K562 (cell line): ENCODE measurements at regions not wholly inside any gene's neighbourhood (a gene's known extent, or its start where the extent isn't known, plus 50 kb on each side); places are given as distances from the start of the nearest gene placed in this dataset.

Source experiments
- ARID1B ChIP-seq: fragments of 450-650 bp; IDR thresholded peaks from 2 replicates; pipeline ENCODE4 v1.6.1; 2016; ENCODE audit warnings: antibody characterized with exemption, mild to moderate bottlenecking, inconsistent platforms
- BRF2 ChIP-seq: IDR thresholded peaks from 3 replicates; pipeline ENCODE4 v1.6.1; 2011; ENCODE audit warnings: borderline replicate concordance, mild to moderate bottlenecking; ENCODE audit not compliant: insufficient read length, insufficient read depth
- CBFB ChIP-seq: sonication (generic); formaldehyde crosslinking; IDR thresholded peaks from 2 replicates; pipeline ENCODE4 v1.4.0; 2020; ENCODE audit warnings: mild to moderate bottlenecking, missing genetic modification reagents
- CEBPG ChIP-seq, 3 experiments: fragments of 200-800 bp in 1 of 3; sonication (Bioruptor generic) in 1 of 3; sonication (generic) in 1 of 3; formaldehyde crosslinking in 1 of 3; IDR thresholded peaks in 2 of 3; conservative IDR thresholded peaks in 1 of 3; 2 replicates each; pipeline versions ENCODE4 v1.6.1 to v1.8.0; 2016 to 2022; ENCODE audit warnings: missing compliant biosample characterization in 2 of 3, missing genetic modification characterization in 2 of 3, mild to moderate bottlenecking in 1 of 3, missing genetic modification reagents in 1 of 3
- ELF4 ChIP-seq: fragments of 450-650 bp; formaldehyde crosslinking; IDR thresholded peaks from 2 replicates; pipeline ENCODE4 v1.4.0; 2022; ENCODE audit warnings: missing genetic modification characterization
- MYC ChIP-seq, 2 experiments: fragments of 250-450 bp in 1 of 2; sonication (Bioruptor Pico) in 1 of 2; IDR thresholded peaks; 2 replicates each; pipeline versions ENCODE4 v1.5.1 to v1.6.1; 2012 to 2021; ENCODE audit warnings: low read depth in 2 of 2, borderline replicate concordance in 1 of 2, improper control_type of control experiment in 1 of 2, low read length in 1 of 2, mild to moderate bottlenecking in 1 of 2, moderate library complexity in 1 of 2
- NONO ChIP-seq, 2 experiments: fragments of 200-400 bp in 1 of 2; fragments of 450-650 bp in 1 of 2; formaldehyde crosslinking in 1 of 2; IDR thresholded peaks; 2 replicates each; pipeline ENCODE4 v1.6.1; 2017; ENCODE audit warnings: low read depth in 2 of 2, mild to moderate bottlenecking in 2 of 2, moderate library complexity in 2 of 2, low read length in 1 of 2
- THAP7 ChIP-seq: fragments of 250-450 bp; sonication (Bioruptor Pico); IDR thresholded peaks from 2 replicates; pipeline ENCODE4 v1.5.0; 2021
- ZFX ChIP-seq: sonication (generic); formaldehyde crosslinking; IDR thresholded peaks from 2 replicates; pipeline ENCODE4 v1.8.0; 2022; ENCODE audit warnings: mild to moderate bottlenecking, missing genetic modification reagents, moderate library complexity
- ZNF124 ChIP-seq: sonication (generic); formaldehyde crosslinking; IDR thresholded peaks from 2 replicates; pipeline ENCODE4 v1.8.1; 2022; ENCODE audit warnings: missing genetic modification reagents
- ZNF583 ChIP-seq: fragments of 250-450 bp; sonication (Bioruptor Pico); IDR thresholded peaks from 2 replicates; pipeline ENCODE4 v1.4.0; 2020
- TF ChIP-seq, protein P1 (sequence below): sonication (generic); formaldehyde crosslinking; IDR thresholded peaks from 2 replicates; pipeline ENCODE4 v1.8.1; 2022; ENCODE audit warnings: missing genetic modification reagents
- TF ChIP-seq, protein P2 (sequence below): fragments of 450-650 bp; formaldehyde crosslinking; IDR thresholded peaks from 2 replicates; pipeline ENCODE4 v1.4.0; 2020; ENCODE audit warnings: mild to moderate bottlenecking, moderate library complexity
- TF ChIP-seq, protein P3 (sequence below): IDR thresholded peaks from 3 replicates; pipeline ENCODE4 v1.6.1; 2011; ENCODE audit warnings: borderline replicate concordance, mild to moderate bottlenecking, moderate library complexity; ENCODE audit not compliant: insufficient read length; ENCODE audit errors: extremely low read depth
- TF ChIP-seq, protein P4 (sequence below): fragments of 250-450 bp; sonication (Bioruptor Pico); IDR thresholded peaks from 2 replicates; pipeline ENCODE4 v1.4.0; 2020; ENCODE audit warnings: mild to moderate bottlenecking, moderate library complexity, borderline replicate concordance

GRCh38 chr16:85329059-85329812, 217.0 kb upstream of the CIBAR2 start (continued):
- TF ChIP-seq ZNF124 (CRISPR knock-in tag) = no peak
- TF ChIP-seq, protein P1, sequence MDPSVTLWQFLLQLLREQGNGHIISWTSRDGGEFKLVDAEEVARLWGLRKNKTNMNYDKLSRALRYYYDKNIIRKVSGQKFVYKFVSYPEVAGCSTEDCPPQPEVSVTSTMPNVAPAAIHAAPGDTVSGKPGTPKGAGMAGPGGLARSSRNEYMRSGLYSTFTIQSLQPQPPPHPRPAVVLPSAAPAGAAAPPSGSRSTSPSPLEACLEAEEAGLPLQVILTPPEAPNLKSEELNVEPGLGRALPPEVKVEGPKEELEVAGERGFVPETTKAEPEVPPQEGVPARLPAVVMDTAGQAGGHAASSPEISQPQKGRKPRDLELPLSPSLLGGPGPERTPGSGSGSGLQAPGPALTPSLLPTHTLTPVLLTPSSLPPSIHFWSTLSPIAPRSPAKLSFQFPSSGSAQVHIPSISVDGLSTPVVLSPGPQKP = no peak
- no peak for TF ChIP-seq NONO (IDR thresholded peaks at IDR 0.05; ENCODE audit: low read depth in 2 of 2, low read length in 1 of 2)
- TF ChIP-seq, protein P2, sequence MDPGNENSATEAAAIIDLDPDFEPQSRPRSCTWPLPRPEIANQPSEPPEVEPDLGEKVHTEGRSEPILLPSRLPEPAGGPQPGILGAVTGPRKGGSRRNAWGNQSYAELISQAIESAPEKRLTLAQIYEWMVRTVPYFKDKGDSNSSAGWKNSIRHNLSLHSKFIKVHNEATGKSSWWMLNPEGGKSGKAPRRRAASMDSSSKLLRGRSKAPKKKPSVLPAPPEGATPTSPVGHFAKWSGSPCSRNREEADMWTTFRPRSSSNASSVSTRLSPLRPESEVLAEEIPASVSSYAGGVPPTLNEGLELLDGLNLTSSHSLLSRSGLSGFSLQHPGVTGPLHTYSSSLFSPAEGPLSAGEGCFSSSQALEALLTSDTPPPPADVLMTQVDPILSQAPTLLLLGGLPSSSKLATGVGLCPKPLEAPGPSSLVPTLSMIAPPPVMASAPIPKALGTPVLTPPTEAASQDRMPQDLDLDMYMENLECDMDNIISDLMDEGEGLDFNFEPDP (CRISPR knock-in tag) = no peak
- no peak for TF ChIP-seq ARID1B
- TF ChIP-seq ZNF583 (CRISPR knock-in tag) = no peak
- TF ChIP-seq, protein P3, sequence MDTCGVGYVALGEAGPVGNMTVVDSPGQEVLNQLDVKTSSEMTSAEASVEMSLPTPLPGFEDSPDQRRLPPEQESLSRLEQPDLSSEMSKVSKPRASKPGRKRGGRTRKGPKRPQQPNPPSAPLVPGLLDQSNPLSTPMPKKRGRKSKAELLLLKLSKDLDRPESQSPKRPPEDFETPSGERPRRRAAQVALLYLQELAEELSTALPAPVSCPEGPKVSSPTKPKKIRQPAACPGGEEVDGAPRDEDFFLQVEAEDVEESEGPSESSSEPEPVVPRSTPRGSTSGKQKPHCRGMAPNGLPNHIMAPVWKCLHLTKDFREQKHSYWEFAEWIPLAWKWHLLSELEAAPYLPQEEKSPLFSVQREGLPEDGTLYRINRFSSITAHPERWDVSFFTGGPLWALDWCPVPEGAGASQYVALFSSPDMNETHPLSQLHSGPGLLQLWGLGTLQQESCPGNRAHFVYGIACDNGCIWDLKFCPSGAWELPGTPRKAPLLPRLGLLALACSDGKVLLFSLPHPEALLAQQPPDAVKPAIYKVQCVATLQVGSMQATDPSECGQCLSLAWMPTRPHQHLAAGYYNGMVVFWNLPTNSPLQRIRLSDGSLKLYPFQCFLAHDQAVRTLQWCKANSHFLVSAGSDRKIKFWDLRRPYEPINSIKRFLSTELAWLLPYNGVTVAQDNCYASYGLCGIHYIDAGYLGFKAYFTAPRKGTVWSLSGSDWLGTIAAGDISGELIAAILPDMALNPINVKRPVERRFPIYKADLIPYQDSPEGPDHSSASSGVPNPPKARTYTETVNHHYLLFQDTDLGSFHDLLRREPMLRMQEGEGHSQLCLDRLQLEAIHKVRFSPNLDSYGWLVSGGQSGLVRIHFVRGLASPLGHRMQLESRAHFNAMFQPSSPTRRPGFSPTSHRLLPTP = no peak
- no peak for TF ChIP-seq MYC (IDR thresholded peaks at IDR 0.05; ENCODE audit: low read depth, low read length)
- no peak for TF ChIP-seq MYC (CRISPR knock-in tag; IDR thresholded peaks at IDR 0.05; ENCODE audit: borderline replicate concordance, low read depth)
- 0 out of 2 replicates have a peak, but pooled peaks have one; percentile 1 for TF ChIP-seq ZFX (CRISPR knock-in tag)
- TF ChIP-seq CBFB = no peak
- no peak for TF ChIP-seq CEBPG (CRISPR knock-in tag; IDR thresholded peaks at IDR 0.05)
- TF ChIP-seq CEBPG (tag; conservative IDR thresholded peaks at IDR 0.05 in 1 of 2, IDR thresholded peaks at IDR 0.05 in 1 of 2) = no peak
- TF ChIP-seq, protein P4, sequence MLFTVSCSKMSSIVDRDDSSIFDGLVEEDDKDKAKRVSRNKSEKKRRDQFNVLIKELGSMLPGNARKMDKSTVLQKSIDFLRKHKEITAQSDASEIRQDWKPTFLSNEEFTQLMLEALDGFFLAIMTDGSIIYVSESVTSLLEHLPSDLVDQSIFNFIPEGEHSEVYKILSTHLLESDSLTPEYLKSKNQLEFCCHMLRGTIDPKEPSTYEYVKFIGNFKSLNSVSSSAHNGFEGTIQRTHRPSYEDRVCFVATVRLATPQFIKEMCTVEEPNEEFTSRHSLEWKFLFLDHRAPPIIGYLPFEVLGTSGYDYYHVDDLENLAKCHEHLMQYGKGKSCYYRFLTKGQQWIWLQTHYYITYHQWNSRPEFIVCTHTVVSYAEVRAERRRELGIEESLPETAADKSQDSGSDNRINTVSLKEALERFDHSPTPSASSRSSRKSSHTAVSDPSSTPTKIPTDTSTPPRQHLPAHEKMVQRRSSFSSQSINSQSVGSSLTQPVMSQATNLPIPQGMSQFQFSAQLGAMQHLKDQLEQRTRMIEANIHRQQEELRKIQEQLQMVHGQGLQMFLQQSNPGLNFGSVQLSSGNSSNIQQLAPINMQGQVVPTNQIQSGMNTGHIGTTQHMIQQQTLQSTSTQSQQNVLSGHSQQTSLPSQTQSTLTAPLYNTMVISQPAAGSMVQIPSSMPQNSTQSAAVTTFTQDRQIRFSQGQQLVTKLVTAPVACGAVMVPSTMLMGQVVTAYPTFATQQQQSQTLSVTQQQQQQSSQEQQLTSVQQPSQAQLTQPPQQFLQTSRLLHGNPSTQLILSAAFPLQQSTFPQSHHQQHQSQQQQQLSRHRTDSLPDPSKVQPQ (CRISPR knock-in tag) = no peak
- TF ChIP-seq ELF4 = no peak
- no peak for TF ChIP-seq THAP7
- TF ChIP-seq BRF2 = no peak
